Breast epithelium (tissue), 3 donors: ENCODE measurements at regions not wholly inside any gene's neighbourhood (a gene's known extent, or its start where the extent isn't known, plus 50 kb on each side); places are given as distances from the start of the nearest gene placed in this dataset.

ENCODE experiments used
- POLR2AphosphoS5 ChIP-seq, 3 donors: sonication (generic); formaldehyde crosslinking; IDR thresholded peaks; one replicate each; pipeline ENCODE4 v1.6.1; 2017; ENCODE audit warnings: antibody characterized with exemption in 3 of 3
- TF ChIP-seq, protein P1 (sequence below), 3 donors: fragments of 450-650 bp; IDR thresholded peaks; one replicate each; pipeline ENCODE4 v1.5.1; 2016 to 2017; ENCODE audit warnings: antibody characterized with exemption in 3 of 3, mild to moderate bottlenecking in 3 of 3, moderate library complexity in 3 of 3

DNA sequence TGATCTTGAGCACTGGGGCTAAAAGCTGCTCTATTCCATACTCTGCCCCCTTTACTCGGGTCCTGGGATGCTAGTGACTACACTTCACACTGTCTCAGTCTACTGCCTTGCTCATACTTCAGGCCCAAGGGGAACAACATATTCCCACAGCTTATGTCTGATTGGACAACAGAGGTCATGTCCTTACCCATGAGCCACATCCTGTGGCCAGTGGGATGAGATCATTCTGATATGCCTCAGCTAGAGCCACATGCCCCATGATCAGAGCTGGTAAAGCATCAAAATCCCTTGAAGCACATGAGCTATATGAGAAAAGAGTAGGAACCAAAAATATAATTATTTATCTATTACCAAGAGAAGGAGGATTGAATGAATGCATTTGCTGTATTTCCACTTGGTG, 290.1 kb upstream of the TSHZ3 start:
- TF ChIP-seq, protein P1, sequence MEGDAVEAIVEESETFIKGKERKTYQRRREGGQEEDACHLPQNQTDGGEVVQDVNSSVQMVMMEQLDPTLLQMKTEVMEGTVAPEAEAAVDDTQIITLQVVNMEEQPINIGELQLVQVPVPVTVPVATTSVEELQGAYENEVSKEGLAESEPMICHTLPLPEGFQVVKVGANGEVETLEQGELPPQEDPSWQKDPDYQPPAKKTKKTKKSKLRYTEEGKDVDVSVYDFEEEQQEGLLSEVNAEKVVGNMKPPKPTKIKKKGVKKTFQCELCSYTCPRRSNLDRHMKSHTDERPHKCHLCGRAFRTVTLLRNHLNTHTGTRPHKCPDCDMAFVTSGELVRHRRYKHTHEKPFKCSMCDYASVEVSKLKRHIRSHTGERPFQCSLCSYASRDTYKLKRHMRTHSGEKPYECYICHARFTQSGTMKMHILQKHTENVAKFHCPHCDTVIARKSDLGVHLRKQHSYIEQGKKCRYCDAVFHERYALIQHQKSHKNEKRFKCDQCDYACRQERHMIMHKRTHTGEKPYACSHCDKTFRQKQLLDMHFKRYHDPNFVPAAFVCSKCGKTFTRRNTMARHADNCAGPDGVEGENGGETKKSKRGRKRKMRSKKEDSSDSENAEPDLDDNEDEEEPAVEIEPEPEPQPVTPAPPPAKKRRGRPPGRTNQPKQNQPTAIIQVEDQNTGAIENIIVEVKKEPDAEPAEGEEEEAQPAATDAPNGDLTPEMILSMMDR (IDR thresholded peaks at IDR 0.05), result no peak
- TF ChIP-seq POLR2AphosphoS5 (IDR thresholded peaks at IDR 0.05), result no peak
